ENCODE measurements at regions not wholly inside any gene's neighbourhood (a gene's known extent, or its start where the extent isn't known, plus 50 kb on each side); places are given as distances from the start of the nearest gene placed in this dataset.

DNA sequence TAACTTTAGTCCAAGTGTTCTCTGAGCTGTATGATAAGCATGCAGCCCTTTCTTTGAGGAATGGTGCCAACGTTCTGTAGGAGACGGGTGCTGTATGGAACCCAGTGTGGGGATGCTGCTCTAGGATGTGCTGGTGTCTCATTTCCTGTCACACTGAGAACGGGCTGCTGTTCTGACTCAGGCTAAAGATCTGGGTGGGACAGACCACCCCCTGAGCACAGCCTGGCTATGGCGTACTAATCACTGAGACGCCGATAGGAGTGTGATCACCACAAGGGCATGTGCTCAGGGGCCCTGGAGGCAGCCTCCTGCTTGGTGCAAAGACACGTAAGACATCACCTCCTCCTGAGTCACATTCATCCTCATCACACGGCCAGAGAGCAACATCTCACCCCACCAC, 240.4 kb downstream of the IRX2 start:
- peaks cover 1% of the 10 kb centered on the region for H3K9me3 Mint-ChIP-seq (ENCODE audit: unreplicated experiment)
- H3K36me3 Mint-ChIP-seq (ENCODE audit: unreplicated experiment), result peaks cover 12% of the 10 kb centered on the region
- H3K27me3 Mint-ChIP-seq (ENCODE audit: unreplicated experiment), result peaks cover 3% of the 10 kb centered on the region
- no peak overlapping the region for H3K4me3 Mint-ChIP-seq (ENCODE audit: unreplicated experiment)
- peaks cover 3% of the 10 kb centered on the region for H3K4me1 Mint-ChIP-seq (ENCODE audit: low read depth, unreplicated experiment)
- no peak for DNase-seq
- TF ChIP-seq, protein P1, sequence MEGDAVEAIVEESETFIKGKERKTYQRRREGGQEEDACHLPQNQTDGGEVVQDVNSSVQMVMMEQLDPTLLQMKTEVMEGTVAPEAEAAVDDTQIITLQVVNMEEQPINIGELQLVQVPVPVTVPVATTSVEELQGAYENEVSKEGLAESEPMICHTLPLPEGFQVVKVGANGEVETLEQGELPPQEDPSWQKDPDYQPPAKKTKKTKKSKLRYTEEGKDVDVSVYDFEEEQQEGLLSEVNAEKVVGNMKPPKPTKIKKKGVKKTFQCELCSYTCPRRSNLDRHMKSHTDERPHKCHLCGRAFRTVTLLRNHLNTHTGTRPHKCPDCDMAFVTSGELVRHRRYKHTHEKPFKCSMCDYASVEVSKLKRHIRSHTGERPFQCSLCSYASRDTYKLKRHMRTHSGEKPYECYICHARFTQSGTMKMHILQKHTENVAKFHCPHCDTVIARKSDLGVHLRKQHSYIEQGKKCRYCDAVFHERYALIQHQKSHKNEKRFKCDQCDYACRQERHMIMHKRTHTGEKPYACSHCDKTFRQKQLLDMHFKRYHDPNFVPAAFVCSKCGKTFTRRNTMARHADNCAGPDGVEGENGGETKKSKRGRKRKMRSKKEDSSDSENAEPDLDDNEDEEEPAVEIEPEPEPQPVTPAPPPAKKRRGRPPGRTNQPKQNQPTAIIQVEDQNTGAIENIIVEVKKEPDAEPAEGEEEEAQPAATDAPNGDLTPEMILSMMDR (IDR thresholded peaks at IDR 0.05; ENCODE audit: partially characterized antibody, unreplicated experiment), result no peak
- no peak overlapping the region for H3K27ac Mint-ChIP-seq (ENCODE audit: unreplicated experiment)

GRCh38 chr5:2509527-2509926, 241.9 kb downstream of the IRX2 start:
- no peak for DNase-seq
- no peaks in the 10 kb centered on the region for H3K4me1 Mint-ChIP-seq (ENCODE audit: low read depth, unreplicated experiment)
- no peak overlapping the region for H3K4me3 Mint-ChIP-seq (ENCODE audit: unreplicated experiment)
- peaks cover 3% of the 10 kb centered on the region for H3K27me3 Mint-ChIP-seq (ENCODE audit: unreplicated experiment)
- no peak overlapping the region for H3K27ac Mint-ChIP-seq (ENCODE audit: unreplicated experiment)
- H3K36me3 Mint-ChIP-seq (ENCODE audit: unreplicated experiment), result peaks cover 12% of the 10 kb centered on the region
- H3K9me3 Mint-ChIP-seq (ENCODE audit: unreplicated experiment), result peaks cover 3% of the 10 kb centered on the region
- TF ChIP-seq, protein P1 (IDR thresholded peaks at IDR 0.05; ENCODE audit: partially characterized antibody, unreplicated experiment), result no peak

- TF ChIP-seq, protein P1 (IDR thresholded peaks at IDR 0.05; ENCODE audit: partially characterized antibody, unreplicated experiment), result no peak
- H3K4me3 Mint-ChIP-seq (ENCODE audit: unreplicated experiment), result no peak overlapping the region
Observed at GRCh38 chr5:2508514-2508913, 243.0 kb downstream of the IRX2 start.

DNA sequence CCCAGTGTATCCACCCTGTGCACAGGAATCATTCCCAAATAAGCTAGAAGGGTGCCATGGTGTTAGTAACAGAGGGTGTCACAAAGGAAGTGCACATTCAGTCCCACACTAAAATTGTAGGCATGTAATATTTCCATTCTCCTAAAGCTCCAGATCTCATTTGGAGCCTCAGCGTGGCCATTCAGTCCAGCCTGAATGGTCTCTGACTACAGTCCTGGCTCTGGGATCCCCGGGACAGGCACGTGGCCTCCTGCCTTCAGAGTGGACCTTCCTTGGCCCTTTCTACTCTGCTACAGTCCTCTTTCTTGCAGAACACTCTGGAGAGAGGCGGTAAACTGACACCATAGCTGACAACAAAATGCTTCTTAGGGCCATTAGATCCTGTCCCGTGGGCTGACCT, 243.9 kb downstream of the IRX2 start:
- peaks cover 2% of the 10 kb centered on the region for H3K9me3 Mint-ChIP-seq (ENCODE audit: unreplicated experiment)
- peaks cover 3% of the 10 kb centered on the region for H3K27me3 Mint-ChIP-seq (ENCODE audit: unreplicated experiment)
- no peaks in the 10 kb centered on the region for H3K4me1 Mint-ChIP-seq (ENCODE audit: low read depth, unreplicated experiment)
- TF ChIP-seq, protein P1 (IDR thresholded peaks at IDR 0.05; ENCODE audit: partially characterized antibody, unreplicated experiment), result no peak
- no peak overlapping the region for H3K27ac Mint-ChIP-seq (ENCODE audit: unreplicated experiment)
- peaks cover 12% of the 10 kb centered on the region for H3K36me3 Mint-ChIP-seq (ENCODE audit: unreplicated experiment)
- H3K4me3 Mint-ChIP-seq (ENCODE audit: unreplicated experiment), result no peak overlapping the region
- DNase-seq, result no peak

More at GRCh38 chr5:2508514-2508913, 243.0 kb downstream of the IRX2 start:
- Mint-ChIP-seq H3K36me3 (ENCODE audit: unreplicated experiment) (peaks cover 12% of the 10 kb centered on the region), H3K27ac (ENCODE audit: unreplicated experiment) (no peak overlapping the region), H3K9me3 (ENCODE audit: unreplicated experiment) (peaks cover 3% of the 10 kb centered on the region), H3K27me3 (ENCODE audit: unreplicated experiment) (peaks cover 3% of the 10 kb centered on the region), H3K4me1 (ENCODE audit: low read depth, unreplicated experiment) (no peaks in the 10 kb centered on the region)
- no peak for DNase-seq

- Mint-ChIP-seq H3K4me3 (ENCODE audit: unreplicated experiment) (no peak overlapping the region), H3K4me1 (ENCODE audit: low read depth, unreplicated experiment) (no peaks in the 10 kb centered on the region)
Observed at GRCh38 chr5:2506603-2507002, 244.9 kb downstream of the IRX2 start.

More at GRCh38 chr5:2506603-2507002, 244.9 kb downstream of the IRX2 start:
- peaks cover 12% of the 10 kb centered on the region for H3K36me3 Mint-ChIP-seq (ENCODE audit: unreplicated experiment)
- DNase-seq, result no peak
- H3K9me3 Mint-ChIP-seq (ENCODE audit: unreplicated experiment), result peaks cover 2% of the 10 kb centered on the region
- H3K27ac Mint-ChIP-seq (ENCODE audit: unreplicated experiment), result no peak overlapping the region
- TF ChIP-seq, protein P1 (IDR thresholded peaks at IDR 0.05; ENCODE audit: partially characterized antibody, unreplicated experiment), result no peak
- peaks cover 3% of the 10 kb centered on the region for H3K27me3 Mint-ChIP-seq (ENCODE audit: unreplicated experiment)

Measured in glutamatergic neuron (in vitro differentiated cells).